GM12878 (cell line): ENCODE measurements at regions not wholly inside any gene's neighbourhood (a gene's known extent, or its start where the extent isn't known, plus 50 kb on each side); places are given as distances from the start of the nearest gene placed in this dataset.

Experiments
- ATAC-seq: fragments of 200-7000 bp; cut with Tn5 transposase; 3 replicates; pipeline ENCODE4 v1.9.1; 2020; ENCODE audit warnings: mild to moderate bottlenecking, moderate library complexity
- BruUV-seq: library from RNA; stranded (reverse); fragments of 400-500 nt; replicated peaks from 2 replicates; lab custom pipeline; 2021; lab: Mats Ljungman, UMichigan
- CTCF ChIA-PET: fragments of 300-600 bp; sonication (Branson Sonifier 250); formaldehyde crosslinking; extraction: SDS; loops from one replicate; lab custom pipeline; 2021; ENCODE audit warnings: inconsistent platforms; lab: Yijun Ruan, JAX
- POLR2A ChIA-PET: fragments of 350-600 bp; formaldehyde crosslinking; extraction: SDS; loops from one replicate; lab custom pipeline; 2021; ENCODE audit warnings: inconsistent platforms; lab: Charles Lee
- RAD21 ChIA-PET: fragments of 300-600 bp; sonication (Branson Sonifier 250); formaldehyde crosslinking; loops from one replicate; lab custom pipeline; 2023; ENCODE audit warnings: antibody characterized with exemption; ENCODE audit not compliant: unreplicated experiment; lab: Charles Lee
- SMC1A ChIA-PET: fragments of 300-600 bp; sonication (Branson Sonifier 250); formaldehyde crosslinking; loops from one replicate; lab custom pipeline; 2023; ENCODE audit not compliant: unreplicated experiment, uncharacterized antibody; lab: Charles Lee
- DNase-seq: peaks from one replicate; pipeline ENCODE4 v3.0.0-alpha.2; 2011; ENCODE audit warnings: low read depth, low spot score
- FAIRE-seq: peaks from 3 replicates; lab custom pipeline; 2011; peaks lifted over from hg19 to GRCh38; lab: Jason Lieb, UNC
- H2AFZ ChIP-seq: 2 replicates; pipeline ENCODE4 v1.6.0; 2011; ENCODE audit warnings: low read depth, low read length, control low read depth; ENCODE audit not compliant: control insufficient read depth
- H3K27ac ChIP-seq: 2 replicates; pipeline ENCODE4 v1.5.1; 2011; ENCODE audit warnings: control low read depth; ENCODE audit not compliant: control insufficient read depth, insufficient read depth
- H3K27me3 ChIP-seq, 2 experiments: replicated peaks in 1 of 2; 2 replicates each; pipeline versions ENCODE4 v1.6.0 to v1.6.1; 2011; ENCODE audit warnings: low read length in 1 of 2; ENCODE audit not compliant: control insufficient read depth in 2 of 2, insufficient read depth in 2 of 2
- H3K36me3 ChIP-seq, 2 experiments: 2 replicates each; pipeline ENCODE4 v1.5.1; 2011; ENCODE audit warnings: low read length in 1 of 2; ENCODE audit not compliant: control insufficient read depth in 2 of 2, insufficient read depth in 2 of 2
- H3K4me1 ChIP-seq: 2 replicates; pipeline ENCODE4 v1.6.1; 2011; ENCODE audit warnings: mild to moderate bottlenecking, low read length, moderate library complexity, mixed read lengths; ENCODE audit not compliant: control insufficient read depth, insufficient read depth
- H3K4me2 ChIP-seq: 2 replicates; pipeline ENCODE4 v1.6.0; 2011; ENCODE audit warnings: control low read depth; ENCODE audit not compliant: control insufficient read depth, insufficient read depth
- H3K4me3 ChIP-seq: fragments of 200-600 bp; sonication (generic); 2 replicates; pipeline ENCODE4 v1.5.1; 2016
- H3K79me2 ChIP-seq: 2 replicates; pipeline ENCODE4 v1.6.0; 2011; ENCODE audit warnings: low read length; ENCODE audit not compliant: control insufficient read depth, insufficient read depth
- H3K9ac ChIP-seq: 2 replicates; pipeline ENCODE4 v1.8.0; 2011; ENCODE audit warnings: low read length, control low read depth, mixed read lengths; ENCODE audit not compliant: control insufficient read depth, insufficient read depth
- H3K9me3 ChIP-seq: replicated peaks from 3 replicates; pipeline ENCODE4 v1.5.1; 2011; ENCODE audit warnings: mild to moderate bottlenecking, low read length; ENCODE audit not compliant: control insufficient read depth, insufficient read depth
- H4K20me1 ChIP-seq: 2 replicates; pipeline ENCODE4 v1.6.0; 2011; ENCODE audit not compliant: control insufficient read depth, insufficient read depth
- ATF3 ChIP-seq: IDR thresholded peaks from 2 replicates; pipeline ENCODE4 v1.6.1; 2011; ENCODE audit warnings: low read depth, mild to moderate bottlenecking, low read length, moderate library complexity, borderline replicate concordance; ENCODE audit errors: extremely low read depth
- ATF7 ChIP-seq: fragments of 450-650 bp; IDR thresholded peaks from 2 replicates; pipeline ENCODE4 v1.6.1; 2016; ENCODE audit warnings: low read depth, mild to moderate bottlenecking
- BHLHE40 ChIP-seq, 2 experiments: fragments of 450-650 bp in 1 of 2; IDR thresholded peaks; 2 replicates each; pipeline ENCODE4 v1.6.1; 2011 to 2017; ENCODE audit warnings: low read depth in 2 of 2, borderline replicate concordance in 1 of 2, improper control_type of control experiment in 1 of 2, low read length in 1 of 2, mild to moderate bottlenecking in 1 of 2
- CHD2 ChIP-seq: IDR thresholded peaks from 2 replicates; pipeline ENCODE4 v1.6.1; 2011; ENCODE audit warnings: low read depth, low read length, improper control_type of control experiment, borderline replicate concordance
- KDM1A ChIP-seq: fragments of 200-600 bp; sonication (generic); IDR thresholded peaks from 2 replicates; pipeline ENCODE4 v1.6.1; 2016; ENCODE audit warnings: borderline replicate concordance
- LARP7 ChIP-seq: fragments of 450-650 bp; IDR thresholded peaks from 2 replicates; pipeline ENCODE4 v1.6.1; 2017; ENCODE audit warnings: mild to moderate bottlenecking
- NFYB ChIP-seq: IDR thresholded peaks from 2 replicates; pipeline ENCODE4 v1.6.1; 2011; ENCODE audit warnings: low read depth, mild to moderate bottlenecking, low read length, improper control_type of control experiment, moderate library complexity; ENCODE audit not compliant: insufficient read depth
- NR2C1 ChIP-seq: fragments of 450-650 bp; IDR thresholded peaks from 2 replicates; pipeline ENCODE4 v1.6.1; 2017; ENCODE audit warnings: antibody characterized with exemption, mild to moderate bottlenecking, moderate library complexity
- PAX8 ChIP-seq: fragments of 450-650 bp; IDR thresholded peaks from 2 replicates; pipeline ENCODE4 v1.6.1; 2017; ENCODE audit warnings: mild to moderate bottlenecking, moderate library complexity
- RELA ChIP-seq: fragments of 450-650 bp; IDR thresholded peaks from 2 replicates; pipeline ENCODE4 v1.8.0; 2014; ENCODE audit warnings: borderline replicate concordance; ENCODE audit not compliant: partially characterized antibody
- SUPT20H ChIP-seq: IDR thresholded peaks from 2 replicates; pipeline ENCODE4 v1.6.1; 2011; ENCODE audit warnings: low read depth, mild to moderate bottlenecking, low read length, moderate library complexity, borderline replicate concordance; ENCODE audit not compliant: control insufficient read depth
- TAF1 ChIP-seq: IDR thresholded peaks from 2 replicates; pipeline ENCODE4 v1.6.1; 2011; ENCODE audit warnings: mild to moderate bottlenecking, low read depth, low read length, borderline replicate concordance
- ZBTB11 ChIP-seq: fragments of 450-650 bp; formaldehyde crosslinking; IDR thresholded peaks from 2 replicates; pipeline ENCODE4 v1.5.0; 2022; ENCODE audit warnings: mild to moderate bottlenecking, missing genetic modification characterization
- ZBTB33 ChIP-seq: fragments of 450-650 bp; IDR thresholded peaks from 2 replicates; pipeline ENCODE4 v1.6.1; 2017; ENCODE audit warnings: mild to moderate bottlenecking
- WGBS: methylation state at CpG from one replicate; pipeline ENCODE4 v1.1.6; 2016; ENCODE audit warnings: low lambda C conversion rate; ENCODE audit not compliant: insufficient replicate concordance, insufficient coverage; ENCODE audit errors: missing lambda C conversion rate; 5-methylcytosine and 5-hydroxymethylcytosine counted together
- in situ Hi-C: fragments of 300-500 bp; cut with MboI; formaldehyde crosslinking; loops from 9 replicates; pipeline ENCODE4 v1.14.3; 2018; ENCODE audit warnings: mixed read lengths
- intact Hi-C: fragments of 100-400 bp; cut with micrococcal nuclease; formaldehyde crosslinking; loops from one replicate; pipeline ENCODE4 v1.14.2; 2022; ENCODE audit not compliant: unreplicated experiment
- TF ChIP-seq, protein P1 (sequence below): fragments of 450-650 bp; IDR thresholded peaks from 2 replicates; pipeline ENCODE4 v1.6.1; 2016; ENCODE audit warnings: mild to moderate bottlenecking

DNA sequence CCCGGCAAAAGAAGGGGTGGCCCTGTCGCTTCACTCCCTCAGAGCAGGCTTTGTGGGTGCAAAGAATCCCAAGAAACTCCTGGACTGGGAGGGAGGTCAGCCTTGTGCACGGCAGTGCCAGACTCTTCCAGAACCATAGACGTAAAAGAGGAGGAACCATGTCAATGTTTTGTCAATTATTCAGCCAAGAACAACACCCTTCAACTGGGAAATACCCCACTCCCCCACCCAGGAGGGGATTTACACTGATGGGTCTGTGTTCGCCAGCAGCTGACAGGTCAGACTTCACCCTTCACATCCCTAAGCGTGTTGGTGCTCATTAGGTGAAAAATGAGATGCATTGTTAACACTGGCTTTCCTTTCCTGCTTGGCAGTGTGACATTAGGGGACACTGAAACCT lies 116.8 kb upstream of the BMPER start:
- Histone ChIP-seq H3K4me2 (no peak overlapping the region), H2AFZ (no peak overlapping the region), H3K9me3 (no peaks in the 10 kb centered on the region), H3K27ac (no peak overlapping the region), H3K4me1 (no peaks in the 10 kb centered on the region), H3K4me3 (no peak overlapping the region), H4K20me1 (no peaks in the 10 kb centered on the region), H3K36me3 (no peaks in the 10 kb centered on the region), H3K9ac (no peak overlapping the region), H3K79me2 (no peaks in the 10 kb centered on the region), H3K27me3 (no peaks in the 10 kb centered on the region; a peak in 1 of 4 replicates)
- CTCF ChIA-PET, result no interaction called here
- 31% methylated on average over 6 of the region's 6 CpGs for WGBS
- FAIRE-seq (no peak), ATAC-seq (peak; percentile 50), DNase-seq (no peak)
- RAD21 ChIA-PET, result interaction anchor here (1.1 kb wide), 1 partner anchor 366 kb away, joined by 3 read pairs; no protein-coding TSS in a partner anchor
- TF ChIP-seq NR2C1 (no peak), ZBTB11 (no peak), CHD2 (no peak), PAX8 (no peak), BHLHE40 (IDR thresholded peaks at IDR 0.05; ENCODE audit: borderline replicate concordance in 1 of 2, low read depth in 2 of 2, low read length in 1 of 2) (no peak), TAF1 (no peak), ATF7 (no peak), LARP7 (no peak), ATF3 (no peak), RELA (no peak), ZBTB33 (no peak), SUPT20H (no peak), KDM1A (no peak), NFYB (no peak)
- TF ChIP-seq, protein P1, sequence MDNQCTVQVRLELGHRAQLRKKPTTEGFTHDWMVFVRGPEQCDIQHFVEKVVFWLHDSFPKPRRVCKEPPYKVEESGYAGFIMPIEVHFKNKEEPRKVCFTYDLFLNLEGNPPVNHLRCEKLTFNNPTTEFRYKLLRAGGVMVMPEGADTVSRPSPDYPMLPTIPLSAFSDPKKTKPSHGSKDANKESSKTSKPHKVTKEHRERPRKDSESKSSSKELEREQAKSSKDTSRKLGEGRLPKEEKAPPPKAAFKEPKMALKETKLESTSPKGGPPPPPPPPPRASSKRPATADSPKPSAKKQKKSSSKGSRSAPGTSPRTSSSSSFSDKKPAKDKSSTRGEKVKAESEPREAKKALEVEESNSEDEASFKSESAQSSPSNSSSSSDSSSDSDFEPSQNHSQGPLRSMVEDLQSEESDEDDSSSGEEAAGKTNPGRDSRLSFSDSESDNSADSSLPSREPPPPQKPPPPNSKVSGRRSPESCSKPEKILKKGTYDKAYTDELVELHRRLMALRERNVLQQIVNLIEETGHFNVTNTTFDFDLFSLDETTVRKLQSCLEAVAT, result no peak
- SMC1A ChIA-PET, result no interaction called here
- intact Hi-C loops, result no loop called here
- no TSS peak for BruUV-seq
- POLR2A ChIA-PET, result no interaction called here
- in situ Hi-C loops, result no loop called here
